ENCODE measurements at regions not wholly inside any gene's neighbourhood (a gene's known extent, or its start where the extent isn't known, plus 50 kb on each side); places are given as distances from the start of the nearest gene placed in this dataset.

GRCh38 chr1:96660503-96660902 is 61.1 kb upstream of the PTBP2 start:
- TF ChIP-seq, protein P1, sequence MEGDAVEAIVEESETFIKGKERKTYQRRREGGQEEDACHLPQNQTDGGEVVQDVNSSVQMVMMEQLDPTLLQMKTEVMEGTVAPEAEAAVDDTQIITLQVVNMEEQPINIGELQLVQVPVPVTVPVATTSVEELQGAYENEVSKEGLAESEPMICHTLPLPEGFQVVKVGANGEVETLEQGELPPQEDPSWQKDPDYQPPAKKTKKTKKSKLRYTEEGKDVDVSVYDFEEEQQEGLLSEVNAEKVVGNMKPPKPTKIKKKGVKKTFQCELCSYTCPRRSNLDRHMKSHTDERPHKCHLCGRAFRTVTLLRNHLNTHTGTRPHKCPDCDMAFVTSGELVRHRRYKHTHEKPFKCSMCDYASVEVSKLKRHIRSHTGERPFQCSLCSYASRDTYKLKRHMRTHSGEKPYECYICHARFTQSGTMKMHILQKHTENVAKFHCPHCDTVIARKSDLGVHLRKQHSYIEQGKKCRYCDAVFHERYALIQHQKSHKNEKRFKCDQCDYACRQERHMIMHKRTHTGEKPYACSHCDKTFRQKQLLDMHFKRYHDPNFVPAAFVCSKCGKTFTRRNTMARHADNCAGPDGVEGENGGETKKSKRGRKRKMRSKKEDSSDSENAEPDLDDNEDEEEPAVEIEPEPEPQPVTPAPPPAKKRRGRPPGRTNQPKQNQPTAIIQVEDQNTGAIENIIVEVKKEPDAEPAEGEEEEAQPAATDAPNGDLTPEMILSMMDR (IDR thresholded peaks at IDR 0.05; ENCODE audit: control extremely low read depth in 1 of 3, insufficient read depth in 1 of 3, low read depth in 1 of 3, low read length in 3 of 3) = no peak
- TF ChIP-seq PHF8 (conservative IDR thresholded peaks at IDR 0.05; ENCODE audit: low read depth, low read length) = no peak
- no peak for TF ChIP-seq RAD21 (IDR thresholded peaks at IDR 0.05 in 1 of 2, conservative IDR thresholded peaks at IDR 0.05 in 1 of 2; ENCODE audit: low read depth in 2 of 2, low read length in 2 of 2)
- TF ChIP-seq SIRT6 (IDR thresholded peaks at IDR 0.05; ENCODE audit: low read length) = no peak

Measured in H1 (cell line).